Vagina (tissue), 2 donors: ENCODE measurements at regions not wholly inside any gene's neighbourhood (a gene's known extent, or its start where the extent isn't known, plus 50 kb on each side); places are given as distances from the start of the nearest gene placed in this dataset.

Experiments
- DNase-seq, 2 donors: peaks; one replicate each; pipeline ENCODE4 v3.0.0-alpha.2; 2017; ENCODE audit errors: extremely low spot score in 2 of 2
- H3K27ac ChIP-seq: fragments of 200-600 bp; sonication (generic); one replicate; pipeline ENCODE4 v1.5.1; 2019
- H3K27me3 ChIP-seq: fragments of 200-600 bp; sonication (generic); one replicate; pipeline ENCODE4 v1.5.1; 2019
- H3K36me3 ChIP-seq, 2 donors: fragments of 200-600 bp; sonication (generic); one replicate each; pipeline ENCODE4 v1.5.1; 2017 to 2019
- H3K4me1 ChIP-seq: fragments of 200-600 bp; sonication (generic); one replicate; pipeline ENCODE4 v1.5.1; 2019
- H3K4me3 ChIP-seq, 2 donors: fragments of 200-600 bp; sonication (generic); 1 replicate in 1 of 2; 2 replicates in 1 of 2; pipeline ENCODE4 v1.5.1; 2016 to 2019
- H3K9me3 ChIP-seq: fragments of 200-600 bp; sonication (generic); one replicate; pipeline ENCODE4 v1.5.1; 2019
- POLR2A ChIP-seq, 2 donors: fragments of 450-650 bp; IDR thresholded peaks; one replicate each; pipeline ENCODE4 v1.6.1; 2017; ENCODE audit warnings: antibody characterized with exemption in 2 of 2, mild to moderate bottlenecking in 2 of 2, moderate library complexity in 2 of 2
- POLR2AphosphoS5 ChIP-seq, 2 donors: sonication (generic); formaldehyde crosslinking; IDR thresholded peaks; one replicate each; pipeline ENCODE4 v1.9.0; 2017; ENCODE audit warnings: antibody characterized with exemption in 2 of 2, mild to moderate bottlenecking in 2 of 2, low read depth in 1 of 2; ENCODE audit not compliant: insufficient read depth in 1 of 2
- intact Hi-C: fragments of 100-400 bp; cut with DNase I; formaldehyde crosslinking; loops from one replicate; pipeline ENCODE4 v1.15.1; 2023
- TF ChIP-seq, protein P1 (sequence below), 3 experiments: fragments of 450-650 bp in 2 of 3; fragments of 200-600 bp in 1 of 3; sonication (generic) in 1 of 3; IDR thresholded peaks; one replicate each; pipeline ENCODE4 v1.5.1; 2017 to 2019; ENCODE audit warnings: antibody characterized with exemption in 3 of 3, mild to moderate bottlenecking in 2 of 3, moderate library complexity in 2 of 3

DNA sequence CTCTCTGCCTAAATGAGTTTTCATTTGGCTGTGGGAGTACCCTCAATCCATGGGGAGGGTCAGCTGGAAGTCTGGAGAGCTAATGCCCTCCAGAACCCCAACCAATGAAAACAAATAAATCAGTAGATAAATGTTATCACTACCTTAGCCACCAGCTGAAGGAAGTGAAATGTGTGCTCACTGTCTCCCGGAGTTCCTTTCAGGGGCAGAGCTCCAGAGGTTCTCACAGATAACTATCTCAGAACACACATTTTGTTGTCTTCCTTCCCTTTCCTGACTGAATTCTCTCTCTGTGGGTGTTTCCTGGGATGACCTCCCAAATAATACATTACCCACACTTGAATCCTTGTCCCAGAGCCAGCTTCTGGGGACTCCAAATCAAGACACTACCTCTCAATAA lies 779.6 kb downstream of the DIAPH3 start:
- TF ChIP-seq POLR2A (IDR thresholded peaks at IDR 0.05) (no peak), POLR2AphosphoS5 (IDR thresholded peaks at IDR 0.05; ENCODE audit: insufficient read depth in 1 of 2, low read depth in 1 of 2) (no peak)
- TF ChIP-seq, protein P1, sequence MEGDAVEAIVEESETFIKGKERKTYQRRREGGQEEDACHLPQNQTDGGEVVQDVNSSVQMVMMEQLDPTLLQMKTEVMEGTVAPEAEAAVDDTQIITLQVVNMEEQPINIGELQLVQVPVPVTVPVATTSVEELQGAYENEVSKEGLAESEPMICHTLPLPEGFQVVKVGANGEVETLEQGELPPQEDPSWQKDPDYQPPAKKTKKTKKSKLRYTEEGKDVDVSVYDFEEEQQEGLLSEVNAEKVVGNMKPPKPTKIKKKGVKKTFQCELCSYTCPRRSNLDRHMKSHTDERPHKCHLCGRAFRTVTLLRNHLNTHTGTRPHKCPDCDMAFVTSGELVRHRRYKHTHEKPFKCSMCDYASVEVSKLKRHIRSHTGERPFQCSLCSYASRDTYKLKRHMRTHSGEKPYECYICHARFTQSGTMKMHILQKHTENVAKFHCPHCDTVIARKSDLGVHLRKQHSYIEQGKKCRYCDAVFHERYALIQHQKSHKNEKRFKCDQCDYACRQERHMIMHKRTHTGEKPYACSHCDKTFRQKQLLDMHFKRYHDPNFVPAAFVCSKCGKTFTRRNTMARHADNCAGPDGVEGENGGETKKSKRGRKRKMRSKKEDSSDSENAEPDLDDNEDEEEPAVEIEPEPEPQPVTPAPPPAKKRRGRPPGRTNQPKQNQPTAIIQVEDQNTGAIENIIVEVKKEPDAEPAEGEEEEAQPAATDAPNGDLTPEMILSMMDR (IDR thresholded peaks at IDR 0.05) = no peak
- intact Hi-C loops = no loop called here

DNA sequence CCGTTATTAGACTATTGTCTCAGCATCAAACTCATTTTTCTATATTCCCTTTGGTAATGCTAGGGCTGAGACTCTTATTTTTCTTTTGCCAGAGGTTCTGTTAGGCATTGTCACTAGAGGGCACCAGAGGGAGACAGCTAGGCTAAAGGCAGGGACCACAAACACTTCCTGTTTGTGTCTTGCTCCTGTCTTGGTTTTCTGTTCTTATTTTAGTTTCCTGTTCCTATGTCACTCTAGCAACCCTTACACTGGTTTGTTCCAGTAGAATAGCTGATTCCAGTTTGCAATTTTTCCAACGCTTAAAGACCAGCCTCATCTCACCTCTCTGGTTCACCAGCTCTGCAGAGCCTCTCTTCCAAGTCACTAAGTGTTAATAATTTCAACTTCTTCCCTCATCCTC lies 772.0 kb downstream of the DIAPH3 start:
- Histone ChIP-seq H3K4me3 (no peak overlapping the region), H3K4me1 (no peaks in the 10 kb centered on the region), H3K27ac (no peak overlapping the region), H3K9me3 (no peaks in the 10 kb centered on the region), H3K27me3 (no peaks in the 10 kb centered on the region), H3K36me3 (no peaks in the 10 kb centered on the region)
- intact Hi-C loops = no loop called here
- no peak for DNase-seq
- TF ChIP-seq, protein P1 (IDR thresholded peaks at IDR 0.05) = peak in 2 of 3 experiments; percentile 6 to 28
- TF ChIP-seq POLR2AphosphoS5 (IDR thresholded peaks at IDR 0.05; ENCODE audit: insufficient read depth in 1 of 2, low read depth in 1 of 2) = no peak

More for the DNA sequence above, 779.6 kb downstream of the DIAPH3 start:
- no peaks in the 10 kb centered on the region for H3K4me1 ChIP-seq
- no peaks in the 10 kb centered on the region for H3K27me3 ChIP-seq
- H3K27ac ChIP-seq = no peak overlapping the region
- DNase-seq = no peak
- H3K36me3 ChIP-seq = no peaks in the 10 kb centered on the region
- no peaks in the 10 kb centered on the region for H3K9me3 ChIP-seq
- H3K4me3 ChIP-seq = no peak overlapping the region

DNA sequence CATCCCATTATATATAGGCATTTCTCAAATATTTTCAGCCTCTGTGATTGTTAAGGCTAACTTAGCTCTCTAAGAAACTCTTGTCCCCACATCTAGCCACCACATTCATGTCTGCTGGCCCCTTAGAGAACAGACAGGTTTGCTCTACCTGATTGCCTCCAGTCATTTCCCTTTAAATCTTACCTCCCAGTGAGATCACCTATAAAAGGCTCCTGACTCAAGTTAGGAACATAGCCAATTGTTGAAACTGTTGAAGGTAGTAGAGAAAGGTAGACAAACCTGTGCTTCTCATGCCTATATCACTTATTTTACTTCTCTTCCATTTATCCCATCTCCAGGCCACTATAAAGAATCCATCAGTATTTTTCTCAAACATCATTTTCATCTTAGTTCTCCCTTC lies 771.4 kb downstream of the DIAPH3 start:
- no peak for DNase-seq
- intact Hi-C loops = no loop called here
- Histone ChIP-seq H3K27me3 (no peaks in the 10 kb centered on the region), H3K4me1 (no peaks in the 10 kb centered on the region), H3K9me3 (no peaks in the 10 kb centered on the region), H3K36me3 (no peaks in the 10 kb centered on the region), H3K4me3 (no peak overlapping the region), H3K27ac (no peak overlapping the region)
- no peak for TF ChIP-seq POLR2A (IDR thresholded peaks at IDR 0.05)
- TF ChIP-seq, protein P1 (IDR thresholded peaks at IDR 0.05) = no peak
- TF ChIP-seq POLR2AphosphoS5 (IDR thresholded peaks at IDR 0.05; ENCODE audit: insufficient read depth in 1 of 2, low read depth in 1 of 2) = no peak

DNA sequence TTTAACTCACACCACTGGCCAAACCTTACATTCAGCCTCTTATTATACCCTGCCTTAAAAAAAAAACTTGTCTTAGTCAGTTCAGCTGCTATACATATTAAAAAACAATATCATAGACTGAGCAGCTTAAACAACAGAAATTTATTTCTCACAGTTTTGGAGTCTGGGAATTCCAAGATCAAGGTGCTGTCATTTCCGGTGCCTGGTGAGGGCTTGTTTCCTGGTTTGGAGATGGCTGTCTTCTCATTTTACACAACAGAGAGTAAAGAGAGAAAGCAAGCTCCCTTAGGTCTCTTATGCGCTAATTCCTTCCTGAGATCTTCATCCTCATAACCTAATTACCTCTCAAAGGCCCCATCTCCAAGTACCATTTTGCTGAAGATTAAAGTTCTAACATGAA lies 769.2 kb downstream of the DIAPH3 start:
- H3K27ac ChIP-seq = no peak overlapping the region
- no peak for DNase-seq
- H3K4me3 ChIP-seq = no peak overlapping the region
- intact Hi-C loops = no loop called here
- H3K27me3 ChIP-seq = no peaks in the 10 kb centered on the region
- no peaks in the 10 kb centered on the region for H3K4me1 ChIP-seq
- no peaks in the 10 kb centered on the region for H3K36me3 ChIP-seq
- H3K9me3 ChIP-seq = no peaks in the 10 kb centered on the region
- TF ChIP-seq POLR2A (IDR thresholded peaks at IDR 0.05) (no peak), POLR2AphosphoS5 (IDR thresholded peaks at IDR 0.05; ENCODE audit: insufficient read depth in 1 of 2, low read depth in 1 of 2) (no peak)
- TF ChIP-seq, protein P1 (IDR thresholded peaks at IDR 0.05) = no peak

DNA sequence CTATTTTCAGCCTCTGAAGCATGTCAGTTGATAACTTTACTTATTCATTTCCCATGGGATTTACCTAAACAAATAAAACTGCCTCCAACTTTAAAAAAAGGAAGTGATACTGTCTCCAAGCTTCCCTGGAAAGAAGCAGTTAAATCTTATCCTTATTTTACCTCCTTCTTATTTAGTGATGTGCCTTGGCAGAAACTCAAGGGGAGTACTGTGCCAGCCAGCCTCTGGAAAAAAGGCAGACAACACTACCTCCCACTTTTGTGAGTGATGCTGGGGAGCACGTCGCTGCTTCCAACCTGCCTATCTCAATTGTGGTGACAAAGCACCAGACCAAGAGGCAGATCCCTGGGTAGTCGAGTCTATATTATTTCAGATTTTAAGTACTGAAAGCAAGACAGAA lies 765.6 kb downstream of the DIAPH3 start:
- Histone ChIP-seq H3K36me3 (no peaks in the 10 kb centered on the region), H3K27ac (no peak overlapping the region), H3K27me3 (no peaks in the 10 kb centered on the region), H3K4me3 (no peak overlapping the region), H3K9me3 (no peaks in the 10 kb centered on the region), H3K4me1 (no peaks in the 10 kb centered on the region)
- intact Hi-C loops = no loop called here
- no peak for DNase-seq
- TF ChIP-seq POLR2AphosphoS5 (IDR thresholded peaks at IDR 0.05; ENCODE audit: insufficient read depth in 1 of 2, low read depth in 1 of 2) (no peak), POLR2A (IDR thresholded peaks at IDR 0.05) (no peak)
- TF ChIP-seq, protein P1 (IDR thresholded peaks at IDR 0.05) = no peak
